ENCODE measurements at regions not wholly inside any gene's neighbourhood (a gene's known extent, or its start where the extent isn't known, plus 50 kb on each side); places are given as distances from the start of the nearest gene placed in this dataset.

- TF ChIP-seq, protein P1, sequence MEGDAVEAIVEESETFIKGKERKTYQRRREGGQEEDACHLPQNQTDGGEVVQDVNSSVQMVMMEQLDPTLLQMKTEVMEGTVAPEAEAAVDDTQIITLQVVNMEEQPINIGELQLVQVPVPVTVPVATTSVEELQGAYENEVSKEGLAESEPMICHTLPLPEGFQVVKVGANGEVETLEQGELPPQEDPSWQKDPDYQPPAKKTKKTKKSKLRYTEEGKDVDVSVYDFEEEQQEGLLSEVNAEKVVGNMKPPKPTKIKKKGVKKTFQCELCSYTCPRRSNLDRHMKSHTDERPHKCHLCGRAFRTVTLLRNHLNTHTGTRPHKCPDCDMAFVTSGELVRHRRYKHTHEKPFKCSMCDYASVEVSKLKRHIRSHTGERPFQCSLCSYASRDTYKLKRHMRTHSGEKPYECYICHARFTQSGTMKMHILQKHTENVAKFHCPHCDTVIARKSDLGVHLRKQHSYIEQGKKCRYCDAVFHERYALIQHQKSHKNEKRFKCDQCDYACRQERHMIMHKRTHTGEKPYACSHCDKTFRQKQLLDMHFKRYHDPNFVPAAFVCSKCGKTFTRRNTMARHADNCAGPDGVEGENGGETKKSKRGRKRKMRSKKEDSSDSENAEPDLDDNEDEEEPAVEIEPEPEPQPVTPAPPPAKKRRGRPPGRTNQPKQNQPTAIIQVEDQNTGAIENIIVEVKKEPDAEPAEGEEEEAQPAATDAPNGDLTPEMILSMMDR (CRISPR knock-in tag; IDR thresholded peaks at IDR 0.05) = no peak
- no peak for TF ChIP-seq ZNF850 (CRISPR knock-in tag; conservative IDR thresholded peaks at IDR 0.05)
- TF ChIP-seq ZNF3 (CRISPR knock-in tag; IDR thresholded peaks at IDR 0.05) = no peak
- TF ChIP-seq TBL1XR1 (IDR thresholded peaks at IDR 0.05; ENCODE audit: borderline replicate concordance, low read length, partially characterized antibody) = no peak
- TF ChIP-seq ZBTB7A (CRISPR knock-in tag; IDR thresholded peaks at IDR 0.05) = no peak
- no peak for TF ChIP-seq YY1 (IDR thresholded peaks at IDR 0.05; ENCODE audit: insufficient read depth, insufficient replicate concordance, low read depth, low read length)
- TF ChIP-seq ZFP36L2 (CRISPR knock-in tag; IDR thresholded peaks at IDR 0.05) = no peak
- TF ChIP-seq GABPA (IDR thresholded peaks at IDR 0.05; ENCODE audit: low read depth, low read length) = no peak
- no peak for TF ChIP-seq GABPA (CRISPR knock-in tag; IDR thresholded peaks at IDR 0.05; ENCODE audit: low read depth)
- no peak; the same call in none of the 2 replicates for TF ChIP-seq TCF7 (IDR thresholded peaks at IDR 0.05; ENCODE audit: low read depth)
- TF ChIP-seq RAD21 (CRISPR knock-in tag; IDR thresholded peaks at IDR 0.05) = no peak
- no peak for TF ChIP-seq SRY (CRISPR knock-in tag; IDR thresholded peaks at IDR 0.05)
- no peak for TF ChIP-seq USF2 (IDR thresholded peaks at IDR 0.05; ENCODE audit: low read depth, low read length)
- TF ChIP-seq USF2 (CRISPR knock-in tag; IDR thresholded peaks at IDR 0.05; ENCODE audit: borderline replicate concordance) = no peak
- TF ChIP-seq ZC3H4 (CRISPR knock-in tag; IDR thresholded peaks at IDR 0.05; ENCODE audit: borderline replicate concordance) = no peak
Measured at GRCh38 chr2:71784734-71785511, 331.6 kb downstream of the DYSF start.

All from HepG2 (cell line).